ENCODE measurements at regions not wholly inside any gene's neighbourhood (a gene's known extent, or its start where the extent isn't known, plus 50 kb on each side); places are given as distances from the start of the nearest gene placed in this dataset.

DNA sequence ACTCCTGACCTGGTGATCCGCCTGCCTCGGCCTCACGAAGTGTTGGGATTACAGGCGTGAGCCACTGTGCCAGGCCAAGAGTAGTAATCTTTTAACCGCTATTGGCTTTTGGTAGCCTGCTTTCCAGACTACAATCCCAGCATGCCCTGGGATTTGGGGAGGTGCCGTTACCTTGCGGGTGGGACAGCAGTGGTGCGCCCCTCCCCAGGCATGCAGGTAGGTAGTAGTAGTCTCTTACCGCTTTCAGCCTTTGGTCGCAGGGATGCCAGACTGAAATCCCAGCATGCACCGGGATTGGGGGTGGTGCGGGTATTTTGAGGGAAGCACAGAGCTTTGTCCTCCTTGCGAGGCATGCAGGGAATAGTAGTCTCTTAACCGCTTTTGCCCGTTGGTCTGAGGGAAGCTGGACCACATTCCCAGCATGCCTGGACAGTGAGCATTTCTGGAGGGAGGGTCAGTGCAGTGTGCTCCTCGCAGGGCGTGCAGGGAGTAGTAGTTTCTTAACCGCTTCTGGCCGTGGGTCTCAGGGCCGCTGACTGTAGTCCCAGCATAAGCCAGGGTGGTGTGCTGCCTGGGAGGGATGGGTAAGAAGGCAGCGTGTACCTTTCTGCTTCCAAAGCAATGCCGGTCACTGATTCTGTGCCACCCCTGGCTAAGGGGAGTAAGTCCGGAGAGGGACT, 1686.8 kb downstream of the TP53TG3F start:
- TF ChIP-seq, protein P1, sequence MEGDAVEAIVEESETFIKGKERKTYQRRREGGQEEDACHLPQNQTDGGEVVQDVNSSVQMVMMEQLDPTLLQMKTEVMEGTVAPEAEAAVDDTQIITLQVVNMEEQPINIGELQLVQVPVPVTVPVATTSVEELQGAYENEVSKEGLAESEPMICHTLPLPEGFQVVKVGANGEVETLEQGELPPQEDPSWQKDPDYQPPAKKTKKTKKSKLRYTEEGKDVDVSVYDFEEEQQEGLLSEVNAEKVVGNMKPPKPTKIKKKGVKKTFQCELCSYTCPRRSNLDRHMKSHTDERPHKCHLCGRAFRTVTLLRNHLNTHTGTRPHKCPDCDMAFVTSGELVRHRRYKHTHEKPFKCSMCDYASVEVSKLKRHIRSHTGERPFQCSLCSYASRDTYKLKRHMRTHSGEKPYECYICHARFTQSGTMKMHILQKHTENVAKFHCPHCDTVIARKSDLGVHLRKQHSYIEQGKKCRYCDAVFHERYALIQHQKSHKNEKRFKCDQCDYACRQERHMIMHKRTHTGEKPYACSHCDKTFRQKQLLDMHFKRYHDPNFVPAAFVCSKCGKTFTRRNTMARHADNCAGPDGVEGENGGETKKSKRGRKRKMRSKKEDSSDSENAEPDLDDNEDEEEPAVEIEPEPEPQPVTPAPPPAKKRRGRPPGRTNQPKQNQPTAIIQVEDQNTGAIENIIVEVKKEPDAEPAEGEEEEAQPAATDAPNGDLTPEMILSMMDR (conservative IDR thresholded peaks at IDR 0.05; ENCODE audit: low read depth, low read length): no peak
- TF ChIP-seq EZH2 (IDR thresholded peaks at IDR 0.05; ENCODE audit: borderline replicate concordance, low read depth, low read length, poor library complexity, severe bottlenecking): no peak
